AG20443 (cell line): ENCODE measurements at regions not wholly inside any gene's neighbourhood (a gene's known extent, or its start where the extent isn't known, plus 50 kb on each side); places are given as distances from the start of the nearest gene placed in this dataset.
"Not testable (repeated sequence)": the region's sequence is repeated elsewhere in the genome, so short reads cannot be mapped to it uniquely, and the experiment has no call there.

Experiments used
- DNase-seq: peaks from one replicate; pipeline ENCODE4 v3.0.0; 2012; ENCODE audit warnings: low spot score, mixed read lengths

- DNase-seq = no peak
Measured at GRCh38 chr3:88291486-88291885, 141.7 kb downstream of the C3orf38 start.

- no peak for DNase-seq
Measured at GRCh38 chr3:88298189-88298588, 148.4 kb downstream of the C3orf38 start.

GRCh38 chr3:88301273-88301995 is 151.7 kb downstream of the C3orf38 start:
- DNase-seq = no peak

GRCh38 chr3:88301996-88302393 is 152.2 kb downstream of the C3orf38 start:
- DNase-seq = no peak

GRCh38 chr3:88303331-88303904 is 153.7 kb downstream of the C3orf38 start:
- not testable (repeated sequence) for DNase-seq

- DNase-seq = no peak
Measured at GRCh38 chr3:88307666-88308065, 157.9 kb downstream of the C3orf38 start.

- DNase-seq = no peak
Measured at GRCh38 chr3:88311826-88312225, 162.1 kb downstream of the C3orf38 start.

GRCh38 chr3:88312256-88312655 is 162.5 kb downstream of the C3orf38 start:
- DNase-seq = no peak

- DNase-seq = no peak
Measured at GRCh38 chr3:88318067-88318466, 168.3 kb downstream of the C3orf38 start.

- no peak for DNase-seq
Measured at GRCh38 chr3:88321363-88322050, 171.7 kb downstream of the C3orf38 start.

- DNase-seq = no peak
Measured at GRCh38 chr3:88324788-88325187, 175.0 kb downstream of the C3orf38 start.

- DNase-seq = no peak
Measured at GRCh38 chr3:88334187-88334868, 184.6 kb downstream of the C3orf38 start.

GRCh38 chr3:88336894-88337293 is 187.1 kb downstream of the C3orf38 start:
- no peak for DNase-seq

- no peak for DNase-seq
Measured at GRCh38 chr3:88343264-88343663, 193.5 kb downstream of the C3orf38 start.

GRCh38 chr3:88346643-88347042 is 196.9 kb downstream of the C3orf38 start:
- no peak for DNase-seq

- DNase-seq = no peak
Measured at GRCh38 chr3:88362428-88362827, 212.7 kb downstream of the C3orf38 start.

- no peak for DNase-seq
Measured at GRCh38 chr3:88364926-88365325, 215.2 kb downstream of the C3orf38 start.

- DNase-seq = no peak
Measured at GRCh38 chr3:88369337-88369736, 219.6 kb downstream of the C3orf38 start.

- no peak for DNase-seq
Measured at GRCh38 chr3:88369767-88370166, 220.0 kb downstream of the C3orf38 start.

- DNase-seq = no peak
Measured at GRCh38 chr3:88385090-88385489, 235.3 kb downstream of the C3orf38 start.

- DNase-seq = no peak
Measured at GRCh38 chr3:88398581-88398980, 248.8 kb downstream of the C3orf38 start.

GRCh38 chr3:88403319-88403718 is 253.6 kb downstream of the C3orf38 start:
- DNase-seq = no peak

- DNase-seq = no peak
Measured at GRCh38 chr3:88408097-88408496, 258.3 kb downstream of the C3orf38 start.
